IMR-90 (cell line): ENCODE measurements at regions not wholly inside any gene's neighbourhood (a gene's known extent, or its start where the extent isn't known, plus 50 kb on each side); places are given as distances from the start of the nearest gene placed in this dataset.

Experiments
- ATAC-seq: fragments of 200-7000 bp; cut with Tn5 transposase; 2 replicates; pipeline ENCODE4 v1.9.1; 2020; ENCODE audit warnings: low read depth, mild to moderate bottlenecking, moderate library complexity
- BruUV-seq: library from RNA; stranded (reverse); fragments of 400-500 nt; replicated peaks from 2 replicates; lab custom pipeline; 2021; lab: Mats Ljungman, UMichigan
- CTCF ChIA-PET: fragments of 300-600 bp; formaldehyde crosslinking; extraction: SDS; loops from one replicate; lab custom pipeline; 2021; ENCODE audit warnings: antibody characterized with exemption; lab: Yijun Ruan, JAX
- POLR2A ChIA-PET: fragments of 300-600 bp; sonication (Branson Sonifier 250); formaldehyde crosslinking; loops from one replicate; lab custom pipeline; 2022; ENCODE audit warnings: antibody characterized with exemption; ENCODE audit not compliant: unreplicated experiment; lab: Charles Lee
- DNase-seq: peaks from one replicate; pipeline ENCODE4 v3.0.0; 2013
- H2AFZ ChIP-seq: replicated peaks from 2 replicates; pipeline ENCODE3; 2013; ENCODE audit warnings: low read length, mild to moderate bottlenecking; ENCODE audit not compliant: poor library complexity
- H2AK5ac ChIP-seq: 2 replicates; pipeline ENCODE4 v1.6.1; 2013; ENCODE audit warnings: low read depth, low read length, inconsistent platforms
- H2AK9ac ChIP-seq: replicated peaks from 2 replicates; pipeline ENCODE3; 2013; ENCODE audit warnings: mild to moderate bottlenecking, low read depth, low read length, moderate library complexity; ENCODE audit not compliant: poor library complexity
- H2BK120ac ChIP-seq: 2 replicates; pipeline ENCODE4 v1.6.1; 2013; ENCODE audit warnings: low read depth, low read length, inconsistent platforms
- H2BK15ac ChIP-seq: 3 replicates; pipeline ENCODE4 v1.6.1; 2013; ENCODE audit warnings: low read depth, low read length, inconsistent platforms
- H2BK20ac ChIP-seq: 2 replicates; pipeline ENCODE4 v1.6.1; 2013; ENCODE audit warnings: low read depth, mild to moderate bottlenecking, inconsistent platforms, low read length, moderate library complexity
- H2BK5ac ChIP-seq: 2 replicates; pipeline ENCODE4 v1.6.1; 2013; ENCODE audit warnings: mild to moderate bottlenecking, low read depth, low read length, inconsistent platforms; ENCODE audit not compliant: poor library complexity, severe bottlenecking
- H3K14ac ChIP-seq: replicated peaks from 2 replicates; pipeline ENCODE4 v1.6.1; 2013; ENCODE audit warnings: low read depth, low read length, inconsistent platforms
- H3K18ac ChIP-seq: 2 replicates; pipeline ENCODE4 v1.6.1; 2013; ENCODE audit warnings: low read depth, low read length, control low read depth
- H3K23ac ChIP-seq: 2 replicates; pipeline ENCODE4 v1.6.1; 2013; ENCODE audit warnings: low read depth, low read length, inconsistent platforms
- H3K27ac ChIP-seq: 2 replicates; pipeline ENCODE4 v1.5.1; 2013; ENCODE audit warnings: mild to moderate bottlenecking, control low read depth, low read length; ENCODE audit not compliant: insufficient read depth
- H3K27me3 ChIP-seq: 2 replicates; pipeline ENCODE4 v1.6.1; 2013; ENCODE audit warnings: low read length; ENCODE audit not compliant: control insufficient read depth, insufficient read depth
- H3K36me3 ChIP-seq: 2 replicates; pipeline ENCODE4 v1.6.1; 2013; ENCODE audit warnings: low read length, mixed read lengths; ENCODE audit not compliant: control insufficient read depth, insufficient read depth
- H3K4ac ChIP-seq: 2 replicates; pipeline ENCODE4 v1.6.1; 2013; ENCODE audit warnings: low read depth, low read length, inconsistent platforms
- H3K4me1 ChIP-seq: 2 replicates; pipeline ENCODE4 v1.6.1; 2013; ENCODE audit warnings: low read length, mixed read lengths; ENCODE audit not compliant: control insufficient read depth, insufficient read depth
- H3K4me2 ChIP-seq: 2 replicates; pipeline ENCODE4 v1.6.1; 2013; ENCODE audit warnings: low read depth, mild to moderate bottlenecking, control low read depth, low read length, moderate library complexity
- H3K4me3 ChIP-seq: 2 replicates; pipeline ENCODE4 v1.5.1; 2013; ENCODE audit warnings: low read depth, mild to moderate bottlenecking, control low read depth, low read length, moderate library complexity; ENCODE audit not compliant: insufficient read depth
- H3K56ac ChIP-seq: 2 replicates; pipeline ENCODE4 v1.6.1; 2013; ENCODE audit warnings: low read length, inconsistent platforms; ENCODE audit not compliant: insufficient read depth; ENCODE audit errors: extremely low read depth
- H3K79me1 ChIP-seq, 2 experiments: 2 replicates each; pipeline ENCODE4 v1.6.1; 2013; ENCODE audit warnings: low read length in 2 of 2, inconsistent platforms in 1 of 2, low read depth in 1 of 2
- H3K9ac ChIP-seq: 2 replicates; pipeline ENCODE4 v1.6.1; 2013; ENCODE audit warnings: low read depth, low read length, control low read depth
- H3K9me1 ChIP-seq: 2 replicates; pipeline ENCODE4 v1.6.1; 2013; ENCODE audit warnings: low read length, inconsistent platforms; ENCODE audit not compliant: insufficient read depth
- H3K9me3 ChIP-seq: 2 replicates; pipeline ENCODE4 v1.6.1; 2013; ENCODE audit warnings: low read length; ENCODE audit not compliant: control insufficient read depth, insufficient read depth
- H4K20me1 ChIP-seq: 2 replicates; pipeline ENCODE4 v1.6.1; 2013; ENCODE audit warnings: low read length, inconsistent platforms; ENCODE audit not compliant: insufficient read depth
- H4K5ac ChIP-seq: 2 replicates; pipeline ENCODE4 v1.6.1; 2013; ENCODE audit warnings: mild to moderate bottlenecking, low read depth, low read length, control low read depth
- H4K8ac ChIP-seq, 2 experiments: 2 replicates each; pipeline ENCODE4 v1.6.1; 2013; ENCODE audit warnings: low read depth in 2 of 2, low read length in 2 of 2, control low read depth in 1 of 2, inconsistent platforms in 1 of 2
- H4K91ac ChIP-seq: 2 replicates; pipeline ENCODE4 v1.6.1; 2013; ENCODE audit warnings: low read depth, low read length, inconsistent platforms; ENCODE audit not compliant: insufficient read depth
- MAFK ChIP-seq: IDR thresholded peaks from 2 replicates; pipeline ENCODE4 v1.6.1; 2012; ENCODE audit warnings: low read depth, low read length, improper control_type of control experiment
- NFE2L2 ChIP-seq: fragments of 150-350 bp; IDR thresholded peaks from 2 replicates; pipeline ENCODE4 v1.6.1; 2016; ENCODE audit warnings: low read depth, mild to moderate bottlenecking, low read length
- POLR2A ChIP-seq: IDR thresholded peaks from 2 replicates; pipeline ENCODE4 v1.6.1; 2012; ENCODE audit warnings: mild to moderate bottlenecking, low read depth, low read length
- RAD21 ChIP-seq: IDR thresholded peaks from 2 replicates; pipeline ENCODE4 v1.6.1; 2012; ENCODE audit warnings: low read length, improper control_type of control experiment
- WGBS, 2 experiments: methylation state at CpG; one replicate each; pipeline versions ENCODE4 v1.1.5 to v1.1.7; 2013; ENCODE audit warnings: missing lambda C conversion rate in 2 of 2; ENCODE audit not compliant: insufficient read length in 1 of 2; ENCODE audit errors: extremely low coverage in 2 of 2; 5-methylcytosine and 5-hydroxymethylcytosine counted together
- dilution Hi-C: fragments of 300-500 bp; cut with HindIII; formaldehyde crosslinking; loops from one replicate; pipeline ENCODE4 v1.14.3; 2018; ENCODE audit warnings: low sequenced_read_pairs; ENCODE audit not compliant: unreplicated experiment
- in situ Hi-C: fragments of 300-500 bp; cut with MboI; formaldehyde crosslinking; loops from 3 replicates; pipeline ENCODE4 v1.14.3; 2019; ENCODE audit warnings: low sequenced_read_pairs, inconsistent platforms, mixed read lengths
- intact Hi-C: fragments of 100-400 bp; cut with micrococcal nuclease; formaldehyde crosslinking; loops from 2 replicates; pipeline ENCODE4 v1.10.0; 2022
- TF ChIP-seq, protein P1 (sequence below): conservative IDR thresholded peaks from 2 replicates; pipeline ENCODE4 v1.5.1; 2012; ENCODE audit warnings: mild to moderate bottlenecking, low read depth, low read length, improper control_type of control experiment

DNA sequence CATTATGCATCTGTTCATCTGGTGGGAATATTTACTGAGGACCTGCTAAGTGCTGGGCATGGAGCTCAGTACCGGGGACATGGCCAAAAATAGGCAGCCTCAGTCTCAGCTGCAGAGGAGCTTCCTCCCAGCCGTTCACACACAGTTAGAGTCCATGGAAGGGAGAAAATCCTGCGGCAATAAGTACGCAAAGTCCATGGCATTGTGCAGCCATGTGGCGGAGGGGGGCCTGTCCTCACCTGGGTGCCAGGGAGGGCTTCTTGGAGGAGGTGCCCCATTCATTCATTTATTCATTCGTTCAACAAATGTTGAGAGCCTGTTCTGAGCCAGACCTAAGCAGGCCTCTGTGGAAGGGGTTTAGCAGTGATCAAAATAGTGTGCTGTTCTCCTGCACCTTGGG lies 59.3 kb upstream of the ANO1 start:
- BruUV-seq = no TSS peak
- Histone ChIP-seq H4K8ac (peak overlapping the region in 1 of 2 experiments; percentile 43; a peak in 1 of 4 replicates), H4K5ac (no peak overlapping the region), H3K4ac (peak overlapping the region; percentile 74; the same call in 1 of the 2 replicates), H3K18ac (no peak overlapping the region), H3K79me1 (peaks cover 0 to 62% of the 10 kb centered on the region in 2 experiments; a peak in 2 of 4 replicates), H3K4me2 (no peak overlapping the region), H2BK120ac (peak overlapping the region; percentile 95; the same call in 1 of the 2 replicates), H3K4me1 (peaks cover 10% of the 10 kb centered on the region; the same call in 1 of the 2 replicates), H4K91ac (no peak overlapping the region), H3K4me3 (no peak overlapping the region), H2BK5ac (no peak overlapping the region), H2BK15ac (no peak overlapping the region; the same call in 2 of the 3 replicates), H3K9me3 (no peaks in the 10 kb centered on the region), H3K36me3 (no peaks in the 10 kb centered on the region), H3K23ac (no peak overlapping the region), H3K9me1 (peaks cover 16% of the 10 kb centered on the region), H3K56ac (no peak overlapping the region), H3K27ac (no peak overlapping the region), H3K9ac (no peak overlapping the region), H2AK9ac (no peak overlapping the region), H2BK20ac (peak overlapping the region; percentile 31; the same call in 1 of the 2 replicates), H3K14ac (peak overlapping the region; percentile 32; the same call in 1 of the 2 replicates), H3K27me3 (no peaks in the 10 kb centered on the region), H4K20me1 (no peaks in the 10 kb centered on the region), H2AK5ac (peak overlapping the region; percentile 63), H2AFZ (no peak overlapping the region)
- no peak for DNase-seq
- 80% methylated on average over 1 of the region's 6 CpGs; no CpG with 5 or more reads in 1 of the 2 experiments for WGBS, 2 experiments
- POLR2A ChIA-PET = no interaction called here
- CTCF ChIA-PET = no interaction called here
- TF ChIP-seq, protein P1, sequence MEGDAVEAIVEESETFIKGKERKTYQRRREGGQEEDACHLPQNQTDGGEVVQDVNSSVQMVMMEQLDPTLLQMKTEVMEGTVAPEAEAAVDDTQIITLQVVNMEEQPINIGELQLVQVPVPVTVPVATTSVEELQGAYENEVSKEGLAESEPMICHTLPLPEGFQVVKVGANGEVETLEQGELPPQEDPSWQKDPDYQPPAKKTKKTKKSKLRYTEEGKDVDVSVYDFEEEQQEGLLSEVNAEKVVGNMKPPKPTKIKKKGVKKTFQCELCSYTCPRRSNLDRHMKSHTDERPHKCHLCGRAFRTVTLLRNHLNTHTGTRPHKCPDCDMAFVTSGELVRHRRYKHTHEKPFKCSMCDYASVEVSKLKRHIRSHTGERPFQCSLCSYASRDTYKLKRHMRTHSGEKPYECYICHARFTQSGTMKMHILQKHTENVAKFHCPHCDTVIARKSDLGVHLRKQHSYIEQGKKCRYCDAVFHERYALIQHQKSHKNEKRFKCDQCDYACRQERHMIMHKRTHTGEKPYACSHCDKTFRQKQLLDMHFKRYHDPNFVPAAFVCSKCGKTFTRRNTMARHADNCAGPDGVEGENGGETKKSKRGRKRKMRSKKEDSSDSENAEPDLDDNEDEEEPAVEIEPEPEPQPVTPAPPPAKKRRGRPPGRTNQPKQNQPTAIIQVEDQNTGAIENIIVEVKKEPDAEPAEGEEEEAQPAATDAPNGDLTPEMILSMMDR = no peak
- TF ChIP-seq POLR2A = no peak
- TF ChIP-seq MAFK = no peak
- TF ChIP-seq NFE2L2 = no peak
- TF ChIP-seq RAD21 = no peak
- in situ Hi-C loops = no loop called here
- ATAC-seq = no peak
- dilution Hi-C loops = no loop called here
- intact Hi-C loops = no loop called here
